B cell (primary cell): ENCODE measurements at regions not wholly inside any gene's neighbourhood (a gene's known extent, or its start where the extent isn't known, plus 50 kb on each side); places are given as distances from the start of the nearest gene placed in this dataset.

Experiments used
- CTCF ChIP-seq: fragments of 200-600 bp; IDR thresholded peaks from one replicate; pipeline ENCODE4 v1.8.0; 2022; ENCODE audit warnings: antibody characterized with exemption, mild to moderate bottlenecking
- EZH2 ChIP-seq: IDR thresholded peaks from 2 replicates; pipeline ENCODE4 v1.6.1; 2012; ENCODE audit warnings: borderline replicate concordance, low read depth, mild to moderate bottlenecking, moderate library complexity, low read length; ENCODE audit not compliant: insufficient read depth, poor library complexity, severe bottlenecking

- TF ChIP-seq CTCF (no peak), EZH2 (no peak)
Observed at GRCh38 chr10:52642208-52642607, 130.4 kb downstream of the MBL2 start.
